T-helper 1 cell (primary cell): ENCODE measurements at regions not wholly inside any gene's neighbourhood (a gene's known extent, or its start where the extent isn't known, plus 50 kb on each side); places are given as distances from the start of the nearest gene placed in this dataset.
"Not testable (repeated sequence)": the region's sequence is repeated elsewhere in the genome, so short reads cannot be mapped to it uniquely, and the experiment has no call there.

Experiments
- DNase-seq, 5 donors: peaks; one replicate each; pipeline ENCODE4 v3.0.0-alpha.2; 2012 to 2020

DNA sequence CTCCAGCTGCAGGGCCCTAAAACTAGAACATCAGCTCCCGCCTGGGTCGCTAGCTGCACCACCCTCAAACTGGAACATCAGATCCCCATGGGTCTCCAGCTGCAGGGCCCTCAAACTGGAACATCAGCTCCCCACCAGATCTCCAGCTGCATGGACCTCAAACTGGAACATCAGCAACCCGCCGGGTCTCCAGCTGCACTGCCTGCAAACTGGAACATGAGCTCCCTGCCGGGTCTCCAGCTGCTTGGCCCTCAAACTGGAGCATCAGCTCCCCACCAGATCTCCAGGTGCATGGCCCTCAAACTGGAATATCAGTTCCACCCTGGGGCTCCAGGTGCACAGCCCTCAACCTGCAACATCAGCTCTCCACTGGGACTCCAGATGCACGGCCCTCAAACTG lies 82.7 kb downstream of the TFRC start:
- DNase-seq: not testable (repeated sequence)

DNA sequence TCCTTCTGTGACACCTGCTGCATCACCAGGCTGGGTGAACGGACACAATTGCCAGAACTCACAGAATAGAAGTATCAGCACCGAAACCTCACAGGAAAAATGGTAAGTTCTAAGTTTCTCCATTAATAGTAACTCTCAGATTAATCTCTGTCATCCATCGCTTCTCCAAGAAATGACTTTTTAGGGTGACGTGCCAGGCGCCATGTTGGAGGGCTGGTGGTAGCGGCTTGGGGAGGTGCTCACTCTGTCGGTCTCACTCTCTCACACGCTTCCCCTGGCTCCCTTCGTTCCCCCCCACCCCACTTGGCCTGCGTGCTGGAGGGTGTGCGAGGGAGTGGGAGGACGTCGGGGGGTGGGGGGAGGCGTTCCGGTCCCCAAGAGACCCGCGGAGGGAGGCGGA lies 85.6 kb downstream of the TFRC start:
- DNase-seq: not testable (repeated sequence)

DNA sequence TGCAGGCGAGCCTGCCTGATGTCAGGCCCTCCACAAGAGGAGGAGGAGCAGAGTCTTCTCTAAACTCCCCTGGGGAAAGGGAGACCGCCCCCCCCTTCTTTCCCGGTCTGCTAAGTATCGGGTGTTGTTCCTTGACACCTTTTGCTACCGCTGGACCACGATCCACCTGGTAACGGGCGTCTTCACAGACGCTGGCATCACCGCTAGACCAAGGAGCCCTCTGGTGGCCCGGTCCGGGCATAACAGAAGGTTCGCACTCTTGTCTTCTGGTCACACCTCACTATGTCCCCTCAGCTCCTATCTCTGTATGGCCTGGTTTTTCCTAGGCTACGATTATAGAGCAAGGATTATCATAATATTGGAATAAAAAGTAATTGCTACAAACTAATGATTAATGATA lies 86.0 kb upstream of the TNK2 start:
- peak in 2 of 5 donors; percentile 50 to 55 for DNase-seq

DNA sequence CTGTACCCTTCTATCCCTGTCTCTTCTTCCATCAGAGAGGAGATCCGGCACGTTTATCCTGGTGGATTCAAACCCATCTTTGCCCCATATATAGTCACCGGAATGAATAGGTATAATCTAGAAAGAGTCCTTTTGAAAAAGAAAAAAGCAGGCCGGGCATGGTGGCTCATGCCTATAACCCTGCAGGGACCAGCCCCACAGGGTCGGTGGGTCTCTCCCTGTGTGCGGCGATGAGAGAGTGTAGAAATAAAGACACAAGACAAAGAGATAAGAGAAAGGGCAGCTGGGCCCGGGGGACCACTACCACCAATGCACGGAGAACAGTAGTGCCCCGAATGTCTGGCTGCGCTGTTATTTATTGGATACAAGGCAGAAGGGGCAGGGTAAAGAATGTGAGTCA lies 85.3 kb upstream of the TNK2 start:
- DNase-seq: not testable (repeated sequence)

DNA sequence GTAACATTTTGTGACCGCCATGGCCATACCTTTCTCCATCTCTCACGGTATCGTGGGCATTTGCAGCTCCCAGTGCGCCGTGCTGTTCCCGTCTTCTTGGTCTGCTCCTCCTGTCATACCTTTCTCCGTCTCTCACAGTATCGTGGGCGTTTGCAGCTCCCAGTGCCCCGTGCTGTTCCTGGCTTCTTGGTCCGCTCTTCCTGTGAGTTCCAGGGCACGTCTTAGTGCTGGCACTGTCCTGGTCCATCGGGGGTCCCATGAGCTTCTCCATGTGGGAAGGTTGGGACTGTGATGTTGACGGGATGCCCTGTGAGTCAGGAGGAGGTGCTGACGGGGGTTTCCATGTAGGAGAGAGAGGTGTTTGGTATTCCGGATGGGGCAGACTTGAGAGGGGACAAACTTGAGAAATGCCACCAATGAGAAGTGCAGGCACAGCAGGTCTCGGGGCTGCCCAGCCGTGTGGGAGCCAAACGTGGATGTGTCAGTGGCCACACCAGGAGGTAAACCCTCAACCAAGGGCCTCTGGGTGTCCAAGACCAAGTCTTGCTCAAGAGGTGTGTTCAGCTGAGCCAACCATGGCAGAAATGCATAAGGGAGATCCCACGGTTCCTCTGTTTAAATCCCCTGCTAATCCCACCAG lies 84.7 kb upstream of the TNK2 start:
- DNase-seq: not testable (repeated sequence)

DNA sequence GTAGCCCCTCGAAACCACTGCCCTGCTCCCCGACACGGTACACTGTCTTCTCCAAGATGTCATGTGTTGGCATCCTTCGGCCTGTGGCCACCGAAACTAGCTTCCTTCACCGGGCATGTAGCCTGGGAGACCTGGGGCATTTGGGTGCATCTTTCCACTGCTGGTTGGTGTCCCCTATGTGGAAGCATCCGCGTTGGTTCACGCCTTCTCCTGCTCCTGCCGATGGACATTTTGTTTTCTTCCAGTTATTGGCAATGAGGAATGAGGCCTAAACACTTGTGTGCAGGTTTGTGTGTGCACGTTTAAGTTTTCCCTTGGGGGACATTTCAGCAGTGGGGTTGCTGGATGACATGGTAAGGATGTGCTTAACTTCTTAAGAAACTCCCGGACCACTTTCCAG lies 83.6 kb upstream of the TNK2 start:
- not testable (repeated sequence) for DNase-seq

DNA sequence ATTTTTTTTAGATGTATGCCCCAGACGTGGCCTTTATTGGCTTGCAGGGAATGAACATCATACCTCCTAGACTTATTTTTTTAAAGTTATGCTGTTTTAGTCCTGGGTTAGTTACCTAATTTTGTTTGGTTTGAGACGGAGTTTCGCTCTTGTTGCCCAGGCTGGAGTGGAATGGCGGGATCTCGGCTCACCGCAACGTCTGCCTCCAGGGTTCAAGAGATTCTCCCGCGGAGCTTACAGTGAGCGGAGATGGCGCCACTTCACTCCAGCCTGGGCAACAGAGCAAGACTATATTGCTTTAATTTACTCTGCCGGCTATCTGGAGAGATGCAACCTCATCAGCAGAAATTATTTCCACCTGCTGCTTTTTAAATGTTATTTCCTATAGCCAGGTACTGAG lies 82.9 kb upstream of the TNK2 start:
- DNase-seq: not testable (repeated sequence)

DNA sequence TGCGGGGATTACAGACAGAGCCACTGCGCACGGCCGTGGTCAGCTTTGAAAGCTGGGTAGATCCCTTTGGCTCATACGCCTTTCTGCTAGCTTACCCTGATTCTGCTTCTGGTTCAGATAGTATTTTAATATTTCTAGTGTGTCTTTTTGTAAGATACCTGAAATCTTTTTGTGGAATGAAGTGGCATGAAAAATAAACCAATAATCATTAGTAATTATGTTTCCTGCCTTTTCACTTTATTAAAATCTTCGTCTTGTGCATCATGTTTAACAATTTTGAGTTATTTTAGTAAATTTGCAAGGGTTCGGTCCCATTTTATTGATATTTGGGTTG lies 82.5 kb upstream of the TNK2 start:
- DNase-seq: not testable (repeated sequence)

DNA sequence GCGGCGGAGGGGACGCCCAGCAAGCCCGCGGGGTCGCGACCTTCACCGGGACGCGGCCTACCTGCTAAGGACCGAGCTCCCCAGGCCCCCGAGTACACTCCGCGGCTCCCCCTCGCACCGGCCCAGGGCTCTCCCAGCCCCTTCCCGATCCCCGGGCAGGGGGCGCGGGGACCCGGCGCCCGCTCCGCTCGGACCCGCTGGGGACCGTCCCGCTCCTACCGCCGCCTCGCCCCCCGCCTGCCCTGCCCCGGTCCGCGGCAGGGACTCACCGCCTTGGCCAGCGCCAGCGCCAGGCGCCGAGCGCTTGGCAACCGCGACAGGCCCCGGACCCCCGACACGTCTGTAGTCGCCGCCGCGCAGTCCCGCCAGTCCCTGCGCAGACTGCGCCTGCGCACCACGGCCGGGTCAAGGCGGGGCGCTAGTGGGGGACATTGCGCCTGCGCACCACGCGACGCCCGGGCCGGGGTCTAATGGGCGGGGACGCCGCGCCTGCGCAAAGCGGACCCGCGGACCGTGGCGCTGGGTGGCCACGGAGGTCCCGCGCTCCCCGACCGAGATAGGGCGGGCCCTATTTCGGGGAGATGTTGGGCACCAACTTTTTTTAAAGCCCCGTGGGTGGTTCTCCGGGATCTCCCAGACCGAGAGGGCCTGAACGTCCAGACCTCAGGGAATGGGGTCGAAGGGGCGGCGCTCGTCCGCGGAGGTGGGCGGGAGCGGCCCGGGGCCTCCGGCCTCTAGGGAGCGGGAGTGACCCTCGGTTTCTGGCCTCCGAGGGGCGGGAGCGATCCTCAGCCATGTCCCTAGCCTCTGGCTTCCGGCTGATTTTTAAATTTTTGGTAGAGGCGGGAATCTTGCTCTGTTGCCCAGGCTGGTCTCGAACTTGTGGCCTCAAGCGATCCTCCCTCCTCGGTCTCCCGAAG lies 81.8 kb upstream of the TNK2 start:
- DNase-seq: peak; percentile 89 to 92 (median 91)

DNA sequence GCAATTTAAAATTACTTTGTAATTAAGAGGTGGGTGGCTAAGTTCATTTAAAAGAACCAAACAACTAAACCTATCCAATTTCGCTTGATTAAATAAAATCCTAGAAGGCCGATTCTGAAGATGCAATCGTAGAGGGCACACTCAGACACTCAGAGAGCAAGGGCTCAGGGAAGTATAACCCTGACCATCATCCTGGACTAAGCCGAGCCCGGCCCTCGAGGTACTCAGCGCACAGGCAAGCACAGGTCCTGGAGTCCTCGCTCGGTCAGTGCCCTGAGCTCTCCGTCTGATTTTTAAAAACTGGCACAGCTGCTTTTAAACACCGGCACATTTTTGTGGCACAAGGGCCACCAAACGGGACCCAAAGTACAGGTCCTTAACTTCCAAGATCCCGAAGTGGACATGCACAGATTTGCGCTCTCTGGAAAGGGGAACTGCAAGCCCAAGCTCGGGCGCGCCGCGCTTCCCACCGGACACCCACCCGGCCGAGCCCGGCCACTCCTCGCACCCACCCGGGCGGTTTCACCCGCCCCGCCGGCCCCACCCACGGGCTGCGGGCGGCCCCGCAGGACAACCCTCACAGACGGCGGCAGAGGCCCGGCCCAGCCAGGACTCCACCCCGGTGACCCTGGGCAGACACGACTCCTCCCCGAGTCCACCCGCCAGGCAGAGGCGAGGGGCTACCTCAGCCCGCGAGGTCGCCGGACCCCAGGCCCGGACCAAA lies 81.0 kb upstream of the TNK2 start:
- peak in 1 of 5 donors; percentile 15 for DNase-seq

DNA sequence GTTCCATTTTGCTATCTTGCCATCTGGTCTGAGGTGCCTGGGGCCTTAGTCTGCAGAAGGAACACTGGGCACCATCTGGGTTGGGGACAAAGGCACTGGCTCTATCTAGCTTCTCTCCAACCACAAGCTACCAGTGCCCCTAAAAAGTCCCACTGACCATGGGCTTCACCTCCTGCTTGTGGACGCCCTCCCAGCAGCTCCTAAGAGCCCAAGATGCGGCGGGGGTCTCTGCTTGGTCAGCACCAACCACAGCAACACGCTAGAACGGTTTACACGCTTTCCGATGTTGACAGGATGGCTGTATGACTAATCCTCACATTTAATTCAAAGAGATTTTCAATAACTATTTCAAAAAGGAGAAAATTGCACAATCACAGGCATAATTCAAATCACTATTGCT lies 80.4 kb upstream of the TNK2 start:
- DNase-seq: not testable (repeated sequence)

DNA sequence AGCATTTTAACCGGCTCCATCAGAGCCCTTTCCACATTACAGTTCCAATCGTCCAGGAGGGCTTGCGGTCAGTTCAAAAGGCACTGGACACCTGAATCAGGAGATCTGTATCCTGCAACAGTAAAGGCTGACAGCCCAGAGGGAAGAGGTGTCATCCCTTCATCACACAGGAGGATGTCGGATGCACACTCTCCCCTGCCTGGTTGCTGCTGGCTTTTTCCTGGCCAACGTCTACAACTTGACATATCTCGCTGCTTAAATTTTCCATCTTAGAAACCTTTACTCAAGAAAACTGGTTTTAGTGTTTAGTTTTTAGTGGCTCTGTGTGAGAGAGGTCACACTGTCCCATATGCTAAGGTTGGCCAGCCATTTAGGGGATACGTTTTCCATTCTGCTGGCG lies 78.7 kb upstream of the TNK2 start:
- DNase-seq: not testable (repeated sequence)

DNA sequence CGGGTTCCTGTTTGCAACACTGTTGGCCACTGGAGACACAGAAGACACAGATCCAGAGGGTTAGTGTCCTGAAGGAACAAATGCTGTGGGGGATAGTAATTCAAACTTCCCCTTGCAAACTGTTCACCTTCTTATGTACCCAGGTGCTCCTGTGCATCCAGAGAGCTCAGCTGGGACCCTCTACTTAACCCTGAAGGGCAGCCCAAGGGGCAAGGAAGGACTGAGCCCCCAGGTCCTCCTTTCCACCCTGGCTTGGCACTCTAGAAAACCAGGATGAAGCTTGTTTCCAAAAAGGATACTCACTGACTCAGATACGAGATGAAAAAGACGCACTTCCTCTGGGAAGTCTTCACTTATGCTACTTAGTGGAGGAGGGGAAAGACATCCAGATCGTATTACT lies 78.2 kb upstream of the TNK2 start:
- DNase-seq: not testable (repeated sequence)

DNA sequence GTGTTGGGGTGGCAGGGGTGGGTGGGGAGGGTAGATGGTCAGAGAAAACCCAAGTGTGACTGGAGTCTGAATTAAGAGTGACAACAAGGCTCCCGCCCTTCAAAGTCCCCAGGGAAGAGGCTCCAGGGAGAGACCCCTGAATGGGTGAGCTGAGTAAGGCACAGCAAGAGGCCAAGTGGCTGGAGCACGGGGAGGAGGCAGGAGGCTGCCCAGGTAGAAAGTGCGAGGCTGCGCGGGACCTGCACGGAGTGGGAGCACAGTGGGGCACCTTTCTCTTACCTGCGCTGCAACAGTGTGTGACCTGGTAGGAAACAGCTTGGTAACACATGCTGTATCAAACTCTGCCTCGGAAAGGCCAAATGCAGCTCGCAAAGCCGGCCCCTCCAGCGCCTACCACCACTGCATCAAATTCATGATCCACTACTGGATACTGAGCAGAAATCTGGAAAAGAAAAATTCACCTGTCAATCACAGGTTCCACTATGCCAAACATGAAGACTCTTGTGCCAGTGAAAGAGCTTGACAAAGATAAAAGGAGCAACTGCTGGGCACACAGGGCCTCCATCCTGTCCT lies 77.1 kb upstream of the TNK2 start:
- DNase-seq: not testable (repeated sequence)

DNA sequence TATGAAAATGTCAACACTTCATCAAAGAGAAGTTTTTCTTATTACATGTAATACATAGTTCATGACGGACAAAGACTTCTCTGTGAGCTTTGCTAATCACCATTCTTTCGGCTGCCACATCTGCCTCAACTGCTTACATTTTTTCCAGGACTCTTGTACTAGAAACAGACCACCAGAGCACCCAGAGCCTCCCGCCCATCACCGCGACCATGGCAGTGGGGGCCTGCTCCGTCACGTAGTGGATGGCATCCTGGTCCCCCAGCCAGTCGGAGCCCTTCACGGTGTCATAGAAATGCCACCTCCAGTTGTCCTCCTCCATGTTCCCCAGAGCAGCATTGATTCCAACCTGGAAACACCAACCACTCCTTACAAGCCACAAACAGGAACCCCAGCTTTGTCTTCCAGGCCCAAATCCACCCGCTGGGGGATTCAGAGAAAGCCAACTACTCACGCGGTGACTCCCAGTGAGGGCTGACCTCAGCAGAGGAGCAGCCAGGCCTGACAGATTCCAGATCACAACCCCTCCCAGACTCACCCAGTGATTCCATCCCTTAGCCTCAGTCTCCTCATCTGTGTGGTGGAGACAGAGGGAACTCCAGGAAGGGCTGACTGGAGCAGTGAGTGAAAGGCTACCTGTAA lies 76.2 kb upstream of the TNK2 start:
- not testable (repeated sequence) for DNase-seq

DNA sequence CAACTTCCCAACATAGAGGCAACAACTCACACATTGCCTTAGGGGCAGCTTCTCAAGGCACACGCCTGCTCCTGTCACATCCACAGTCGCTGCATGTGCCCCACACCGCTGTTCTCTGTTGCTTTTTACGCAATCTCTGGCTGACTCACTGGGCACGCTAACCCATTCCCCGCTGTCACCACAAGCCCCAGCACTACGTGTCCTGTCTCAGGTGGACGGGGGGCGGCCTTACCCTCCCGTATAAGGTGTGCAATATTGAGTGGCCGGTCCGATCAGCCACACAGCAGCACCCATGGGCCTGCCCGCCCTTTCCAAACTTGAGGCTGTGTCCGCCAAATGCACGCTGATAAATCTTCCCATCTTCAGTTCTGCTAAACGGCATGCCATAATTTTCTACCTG lies 75.5 kb upstream of the TNK2 start:
- not testable (repeated sequence) for DNase-seq

DNA sequence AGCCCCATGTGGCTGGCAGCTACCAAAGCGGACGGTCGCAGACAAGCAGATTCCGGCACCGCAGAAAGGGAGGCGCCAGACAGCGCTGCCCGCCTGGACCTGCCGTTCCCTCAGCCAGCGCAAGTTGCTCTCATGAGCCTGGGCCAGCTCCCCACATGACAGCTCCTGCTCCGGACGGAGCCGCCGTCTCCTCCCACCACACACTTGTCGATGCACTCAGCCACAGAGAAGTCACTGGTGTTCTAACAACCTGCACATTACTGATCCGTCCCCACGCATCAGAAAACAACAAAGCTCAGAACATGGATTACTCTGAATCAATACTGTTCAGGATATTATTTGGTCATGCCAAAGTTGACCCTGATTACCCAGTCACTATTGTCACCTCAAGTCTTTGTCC lies 74.4 kb upstream of the TNK2 start:
- DNase-seq: not testable (repeated sequence)

DNA sequence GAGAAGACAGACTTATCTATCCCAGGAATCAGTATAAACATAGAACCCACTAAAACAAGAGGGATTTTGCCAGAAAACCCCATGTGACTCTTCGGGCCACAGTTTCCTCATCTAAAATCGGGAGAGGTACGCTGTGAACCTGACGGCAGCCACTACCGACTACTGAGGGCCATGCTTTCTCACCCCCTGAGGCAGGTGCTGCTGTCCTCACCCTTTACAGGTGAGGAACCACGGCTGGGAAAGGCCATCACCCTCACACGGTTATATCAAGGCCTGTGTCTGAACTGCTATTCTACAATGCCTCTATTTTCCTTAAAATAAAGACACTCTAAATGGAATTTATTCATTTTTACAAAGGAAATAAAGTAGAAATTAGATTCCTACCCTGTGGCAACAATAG lies 73.4 kb upstream of the TNK2 start:
- not testable (repeated sequence) for DNase-seq

DNA sequence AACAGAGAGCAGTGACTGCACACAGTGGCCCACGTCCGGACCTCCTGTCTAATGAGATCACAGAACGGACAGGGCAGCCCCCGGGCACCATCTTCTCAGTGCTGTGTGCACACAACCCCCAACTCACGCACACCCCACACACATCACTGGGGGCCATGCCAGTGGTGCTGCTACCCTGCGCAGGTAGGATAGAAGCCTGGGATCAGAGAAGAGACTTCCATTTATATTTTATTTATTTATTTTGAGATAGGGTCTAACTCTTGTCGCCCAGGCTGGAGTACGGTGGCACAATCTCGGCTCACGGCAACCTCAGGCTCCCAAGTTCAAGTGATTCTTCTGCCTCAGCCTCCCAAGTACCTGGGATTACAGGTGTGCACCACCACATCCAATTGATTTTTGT lies 71.5 kb upstream of the TNK2 start:
- DNase-seq: not testable (repeated sequence)

DNA sequence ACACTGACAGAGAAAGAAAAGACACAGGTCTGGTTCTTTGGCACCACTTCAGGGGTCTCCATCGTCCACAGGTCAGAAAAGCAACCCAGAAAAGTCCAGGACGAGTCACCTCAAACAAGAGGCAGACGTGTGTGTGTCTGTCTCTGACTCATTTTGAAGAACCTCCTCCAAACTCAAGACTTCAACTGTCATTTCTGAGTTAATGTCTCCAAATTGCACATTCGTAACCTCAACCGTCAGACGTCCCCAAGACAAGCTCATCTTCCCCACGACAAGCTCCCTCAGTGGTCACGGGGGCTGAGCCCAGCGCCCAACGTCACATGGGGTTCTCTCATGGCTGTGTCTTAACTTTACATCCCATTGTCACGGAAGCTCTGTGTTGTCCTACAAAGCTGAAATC lies 70.2 kb upstream of the TNK2 start:
- DNase-seq: not testable (repeated sequence)

DNA sequence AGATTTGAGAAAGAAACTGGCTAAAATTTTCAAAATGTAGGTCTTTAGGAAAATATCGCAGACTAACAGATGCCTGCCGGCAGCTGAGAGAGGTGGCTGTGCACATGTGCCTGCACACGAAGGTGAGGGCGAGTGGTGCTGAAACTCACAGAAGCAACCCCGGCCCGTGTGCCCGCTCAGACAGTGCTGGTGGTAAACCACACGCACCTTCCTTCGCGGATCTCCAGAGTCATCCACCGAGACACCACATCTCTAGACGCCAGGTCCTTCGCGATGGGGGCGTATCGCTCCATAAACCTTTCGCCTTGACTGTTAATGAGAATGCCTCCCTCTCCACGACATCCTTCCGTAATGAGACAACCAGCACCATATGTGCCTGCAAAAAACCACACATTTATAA lies 68.5 kb upstream of the TNK2 start:
- not testable (repeated sequence) for DNase-seq

DNA sequence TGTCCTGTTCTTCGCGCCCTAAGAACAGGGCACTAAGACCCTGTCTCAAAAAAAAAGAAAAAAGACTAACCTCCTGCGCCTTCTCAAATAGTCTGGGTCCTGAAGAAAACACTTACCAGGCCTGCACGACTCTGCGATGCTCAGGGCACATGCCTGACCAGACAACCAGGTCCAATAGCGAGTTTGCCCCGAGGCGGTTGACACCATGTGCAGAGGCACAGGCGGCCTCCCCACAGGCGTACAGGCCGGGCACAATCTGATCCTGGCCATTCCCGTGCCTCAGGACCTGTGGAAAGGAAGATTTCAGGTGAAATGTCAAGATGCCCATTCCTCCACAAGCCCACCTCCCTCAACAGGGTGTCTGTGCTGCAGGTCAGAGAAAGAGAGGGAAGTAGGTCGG lies 65.9 kb upstream of the TNK2 start:
- DNase-seq: not testable (repeated sequence)

DNA sequence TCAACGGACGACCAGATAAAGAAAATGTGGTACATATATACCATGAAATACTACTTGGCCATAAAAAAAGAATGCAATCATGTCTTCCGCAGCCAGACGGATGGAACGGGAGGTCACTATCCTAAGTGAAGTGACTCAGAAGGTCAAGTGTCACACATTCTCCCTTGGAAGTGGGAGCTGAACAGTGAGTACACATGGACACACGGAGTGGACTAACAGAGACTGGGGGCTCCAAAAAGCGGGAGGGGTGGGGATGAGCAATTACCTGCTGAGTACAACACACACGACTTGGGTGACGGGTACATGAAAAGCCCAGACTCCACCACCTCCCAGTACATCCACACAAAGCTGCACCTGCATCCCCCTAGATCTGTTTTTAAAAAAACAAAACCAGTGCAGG lies 62.5 kb upstream of the TNK2 start:
- DNase-seq: not testable (repeated sequence)
